ENCODE measurements at regions not wholly inside any gene's neighbourhood (a gene's known extent, or its start where the extent isn't known, plus 50 kb on each side); places are given as distances from the start of the nearest gene placed in this dataset.

- TF ChIP-seq RBBP5 (conservative IDR thresholded peaks at IDR 0.05) (no peak), ZNF274 (IDR thresholded peaks at IDR 0.05; ENCODE audit: insufficient read depth, insufficient read length) (no peak), ZSCAN29 (IDR thresholded peaks at IDR 0.05) (no peak), EP300 (IDR thresholded peaks at IDR 0.05; ENCODE audit: borderline replicate concordance in 1 of 2, control insufficient read depth in 1 of 2, low read depth in 2 of 2, low read length in 2 of 2) (no peak), TCF7 (IDR thresholded peaks at IDR 0.05; ENCODE audit: borderline replicate concordance) (no peak), POLR2AphosphoS5 (IDR thresholded peaks at IDR 0.05; ENCODE audit: low read length) (no peak), HDAC2 (IDR thresholded peaks at IDR 0.05) (no peak), CTCF (IDR thresholded peaks at IDR 0.05 in 2 of 3, conservative IDR thresholded peaks at IDR 0.05 in 1 of 3; ENCODE audit: control insufficient read depth in 2 of 3, extremely low read depth in 1 of 3, insufficient read depth in 1 of 3, low read depth in 3 of 3, low read length in 3 of 3) (no peak), RFX5 (IDR thresholded peaks at IDR 0.05; ENCODE audit: low read depth, low read length) (no peak), ESRRA (IDR thresholded peaks at IDR 0.05; ENCODE audit: low read length) (no peak), POLR2A (IDR thresholded peaks at IDR 0.05; ENCODE audit: low read depth, low read length) (no peak), ZNF622 (IDR thresholded peaks at IDR 0.05) (no peak)
These were observed 1129.5 kb upstream of the MAP3K7 start for GRCh38 chr6:91716361-91716760.

Measured in GM12878 (cell line).